Smooth muscle cell (in vitro differentiated cells): ENCODE measurements at regions not wholly inside any gene's neighbourhood (a gene's known extent, or its start where the extent isn't known, plus 50 kb on each side); places are given as distances from the start of the nearest gene placed in this dataset.

Experiments used
- DNase-seq: peaks from one replicate; lab custom pipeline; 2025; ENCODE audit not compliant: unreplicated experiment; lab: John Stamatoyannopoulos, UW
- H2AFZ ChIP-seq: fragments of 200-600 bp; sonication (generic); 2 replicates; pipeline ENCODE4 v1.6.0; 2016; ENCODE audit warnings: antibody characterized with exemption, low read depth, mild to moderate bottlenecking
- H3F3A ChIP-seq: fragments of 200-600 bp; sonication (generic); 2 replicates; pipeline ENCODE4 v1.6.0; 2017; ENCODE audit warnings: antibody characterized with exemption, low read depth
- H3K27ac ChIP-seq: fragments of 200-600 bp; sonication (generic); 2 replicates; pipeline ENCODE4 v1.5.1; 2016; ENCODE audit warnings: low read depth, mild to moderate bottlenecking
- H3K27me3 ChIP-seq: fragments of 200-600 bp; sonication (generic); 2 replicates; pipeline ENCODE4 v1.6.1; 2016; ENCODE audit warnings: low read depth, mild to moderate bottlenecking
- H3K36me3 ChIP-seq: fragments of 200-600 bp; sonication (generic); 2 replicates; pipeline ENCODE4 v1.5.1; 2016; ENCODE audit warnings: low read depth
- H3K4me1 ChIP-seq: fragments of 200-600 bp; sonication (generic); 2 replicates; pipeline ENCODE4 v1.5.1; 2016; ENCODE audit warnings: low read depth
- H3K4me2 ChIP-seq: fragments of 200-600 bp; sonication (generic); 2 replicates; pipeline ENCODE4 v1.6.0; 2016; ENCODE audit warnings: mild to moderate bottlenecking
- H3K4me3 ChIP-seq: fragments of 200-600 bp; sonication (generic); 2 replicates; pipeline ENCODE4 v1.5.1; 2016; ENCODE audit warnings: mild to moderate bottlenecking
- H3K79me2 ChIP-seq: fragments of 200-600 bp; sonication (generic); 2 replicates; pipeline ENCODE4 v1.6.0; 2016; ENCODE audit warnings: low read depth, mild to moderate bottlenecking
- H3K9ac ChIP-seq: fragments of 200-600 bp; sonication (generic); 2 replicates; pipeline ENCODE4 v1.6.0; 2016; ENCODE audit warnings: low read depth
- H3K9me3 ChIP-seq: fragments of 200-600 bp; sonication (generic); replicated peaks from 2 replicates; pipeline ENCODE4 v1.5.1; 2016; ENCODE audit warnings: low read depth
- H4K20me1 ChIP-seq: fragments of 200-600 bp; sonication (generic); 2 replicates; pipeline ENCODE4 v1.6.0; 2016; ENCODE audit warnings: low read depth
- CTCF ChIP-seq: fragments of 200-600 bp; sonication (generic); IDR thresholded peaks from 2 replicates; pipeline ENCODE4 v1.5.1; 2017; ENCODE audit warnings: borderline replicate concordance, mild to moderate bottlenecking, antibody characterized with exemption; ENCODE audit not compliant: insufficient read depth, poor library complexity, severe bottlenecking
- WGBS: methylation state at CpG from one replicate; pipeline ENCODE4 v1.1.7; 2016; ENCODE audit warnings: low lambda C conversion rate; 5-methylcytosine and 5-hydroxymethylcytosine counted together

GRCh38 chr4:4717692-4718091, 141.8 kb upstream of the MSX1 start:
- H3K4me2 ChIP-seq, result no peak overlapping the region
- 76% methylated on average over 6 of the region's 6 CpGs for WGBS
- no peaks in the 10 kb centered on the region for H3K36me3 ChIP-seq
- H4K20me1 ChIP-seq, result no peaks in the 10 kb centered on the region
- no peaks in the 10 kb centered on the region for H3K27me3 ChIP-seq
- H3K27ac ChIP-seq, result no peak overlapping the region
- H3F3A ChIP-seq, result no peaks in the 10 kb centered on the region
- no peak overlapping the region for H3K4me3 ChIP-seq
- H3K79me2 ChIP-seq, result no peaks in the 10 kb centered on the region
- DNase-seq, result no peak
- TF ChIP-seq CTCF, result no peak
- H3K9ac ChIP-seq, result no peak overlapping the region
- no peaks in the 10 kb centered on the region for H3K9me3 ChIP-seq
- H3K4me1 ChIP-seq, result no peaks in the 10 kb centered on the region
- H2AFZ ChIP-seq, result no peak overlapping the region

- no peak for TF ChIP-seq CTCF
- H4K20me1 ChIP-seq, result no peaks in the 10 kb centered on the region
- H3F3A ChIP-seq, result no peaks in the 10 kb centered on the region
- no peaks in the 10 kb centered on the region for H3K9me3 ChIP-seq
- no peak overlapping the region for H3K4me3 ChIP-seq
- H3K9ac ChIP-seq, result no peak overlapping the region
- no peaks in the 10 kb centered on the region for H3K4me1 ChIP-seq
- no peaks in the 10 kb centered on the region for H3K79me2 ChIP-seq
- DNase-seq, result no peak
- H2AFZ ChIP-seq, result no peak overlapping the region
- no peaks in the 10 kb centered on the region for H3K36me3 ChIP-seq
- no peak overlapping the region for H3K27ac ChIP-seq
- WGBS, result 74% methylated on average over 2 of the region's 2 CpGs
- H3K27me3 ChIP-seq, result no peaks in the 10 kb centered on the region
- no peak overlapping the region for H3K4me2 ChIP-seq
Observed at GRCh38 chr4:4714331-4714730, 145.1 kb upstream of the MSX1 start.

- 93% methylated on average over 3 of the region's 3 CpGs for WGBS
- DNase-seq, result no peak
- no peaks in the 10 kb centered on the region for H3K4me1 ChIP-seq
- H3K27ac ChIP-seq, result no peak overlapping the region
- H4K20me1 ChIP-seq, result no peaks in the 10 kb centered on the region
- no peaks in the 10 kb centered on the region for H3K9me3 ChIP-seq
- H3K79me2 ChIP-seq, result no peaks in the 10 kb centered on the region
- no peak for TF ChIP-seq CTCF
- no peaks in the 10 kb centered on the region for H3F3A ChIP-seq
- no peaks in the 10 kb centered on the region for H3K36me3 ChIP-seq
- H3K4me2 ChIP-seq, result no peak overlapping the region
- H3K4me3 ChIP-seq, result no peak overlapping the region
- H3K9ac ChIP-seq, result no peak overlapping the region
- no peak overlapping the region for H2AFZ ChIP-seq
- H3K27me3 ChIP-seq, result no peaks in the 10 kb centered on the region
Observed at GRCh38 chr4:4712800-4713528, 146.5 kb upstream of the MSX1 start.

- no peak overlapping the region for H3K9ac ChIP-seq
- H3K27me3 ChIP-seq, result no peaks in the 10 kb centered on the region
- no peaks in the 10 kb centered on the region for H3K4me1 ChIP-seq
- TF ChIP-seq CTCF, result no peak
- WGBS, result 77% methylated on average over 3 of the region's 3 CpGs
- H4K20me1 ChIP-seq, result no peaks in the 10 kb centered on the region
- H3K27ac ChIP-seq, result no peak overlapping the region
- no peak overlapping the region for H3K4me3 ChIP-seq
- no peaks in the 10 kb centered on the region for H3K36me3 ChIP-seq
- no peaks in the 10 kb centered on the region for H3F3A ChIP-seq
- no peak for DNase-seq
- no peaks in the 10 kb centered on the region for H3K9me3 ChIP-seq
- no peaks in the 10 kb centered on the region for H3K79me2 ChIP-seq
- H2AFZ ChIP-seq, result no peak overlapping the region
- H3K4me2 ChIP-seq, result no peak overlapping the region
Observed at GRCh38 chr4:4711902-4712301, 147.6 kb upstream of the MSX1 start.
